HCT116 (cell line): ENCODE measurements at regions not wholly inside any gene's neighbourhood (a gene's known extent, or its start where the extent isn't known, plus 50 kb on each side); places are given as distances from the start of the nearest gene placed in this dataset.

Experiments
- CEBPB ChIP-seq: IDR thresholded peaks from 2 replicates; pipeline ENCODE4 v1.6.1; 2012; ENCODE audit warnings: low read depth
- POLR2A ChIP-seq: IDR thresholded peaks from 2 replicates; pipeline ENCODE4 v1.7.0; 2011; ENCODE audit warnings: borderline replicate concordance; ENCODE audit not compliant: insufficient read depth, insufficient read length; ENCODE audit errors: extremely low read depth
- POLR2AphosphoS5 ChIP-seq: IDR thresholded peaks from 2 replicates; pipeline ENCODE4 v1.6.1; 2011; ENCODE audit warnings: mild to moderate bottlenecking, low read depth, low read length, moderate library complexity
- TF ChIP-seq, protein P1 (sequence below), 3 experiments: fragments of 200-600 bp in 1 of 3; sonication (generic) in 1 of 3; IDR thresholded peaks in 2 of 3; conservative IDR thresholded peaks in 1 of 3; 2 replicates each; pipeline ENCODE4 v1.5.1; 2012 to 2017; ENCODE audit warnings: low read depth in 2 of 3, low read length in 2 of 3, antibody characterized with exemption in 1 of 3, borderline replicate concordance in 1 of 3, control low read depth in 1 of 3, mild to moderate bottlenecking in 1 of 3, mixed read lengths in 1 of 3, mixed run types in 1 of 3, moderate library complexity in 1 of 3; ENCODE audit not compliant: insufficient read depth in 1 of 3
- TF ChIP-seq, protein P2 (sequence below): IDR thresholded peaks from 2 replicates; pipeline ENCODE4 v1.6.1; 2012; ENCODE audit warnings: low read depth

DNA sequence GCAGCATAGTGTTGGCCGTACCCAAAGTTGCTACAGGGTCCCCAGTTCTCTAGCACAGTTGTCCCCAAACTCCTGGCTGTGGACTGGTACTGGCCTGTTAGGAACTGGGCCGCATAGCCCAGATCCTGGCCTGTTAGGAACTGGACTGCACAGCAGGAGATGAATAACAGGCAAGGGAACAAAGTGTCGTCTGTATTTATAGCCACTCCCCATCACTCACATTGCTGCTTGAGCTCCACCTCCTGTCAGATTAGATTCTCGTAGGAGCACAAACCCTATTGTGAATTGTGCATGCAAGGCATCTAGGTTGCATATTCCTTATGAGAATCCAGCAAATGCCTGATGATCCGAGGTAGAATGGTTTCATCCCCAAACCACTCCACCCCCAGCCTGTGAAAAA is 604.0 kb upstream of the LMCD1 start:
- no peak for TF ChIP-seq POLR2A
- TF ChIP-seq, protein P1, sequence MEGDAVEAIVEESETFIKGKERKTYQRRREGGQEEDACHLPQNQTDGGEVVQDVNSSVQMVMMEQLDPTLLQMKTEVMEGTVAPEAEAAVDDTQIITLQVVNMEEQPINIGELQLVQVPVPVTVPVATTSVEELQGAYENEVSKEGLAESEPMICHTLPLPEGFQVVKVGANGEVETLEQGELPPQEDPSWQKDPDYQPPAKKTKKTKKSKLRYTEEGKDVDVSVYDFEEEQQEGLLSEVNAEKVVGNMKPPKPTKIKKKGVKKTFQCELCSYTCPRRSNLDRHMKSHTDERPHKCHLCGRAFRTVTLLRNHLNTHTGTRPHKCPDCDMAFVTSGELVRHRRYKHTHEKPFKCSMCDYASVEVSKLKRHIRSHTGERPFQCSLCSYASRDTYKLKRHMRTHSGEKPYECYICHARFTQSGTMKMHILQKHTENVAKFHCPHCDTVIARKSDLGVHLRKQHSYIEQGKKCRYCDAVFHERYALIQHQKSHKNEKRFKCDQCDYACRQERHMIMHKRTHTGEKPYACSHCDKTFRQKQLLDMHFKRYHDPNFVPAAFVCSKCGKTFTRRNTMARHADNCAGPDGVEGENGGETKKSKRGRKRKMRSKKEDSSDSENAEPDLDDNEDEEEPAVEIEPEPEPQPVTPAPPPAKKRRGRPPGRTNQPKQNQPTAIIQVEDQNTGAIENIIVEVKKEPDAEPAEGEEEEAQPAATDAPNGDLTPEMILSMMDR (IDR thresholded peaks at IDR 0.05 in 2 of 3, conservative IDR thresholded peaks at IDR 0.05 in 1 of 3; ENCODE audit: borderline replicate concordance in 1 of 3, insufficient read depth in 1 of 3, low read depth in 2 of 3, low read length in 2 of 3), result no peak
- TF ChIP-seq CEBPB, result no peak
- TF ChIP-seq, protein P2, sequence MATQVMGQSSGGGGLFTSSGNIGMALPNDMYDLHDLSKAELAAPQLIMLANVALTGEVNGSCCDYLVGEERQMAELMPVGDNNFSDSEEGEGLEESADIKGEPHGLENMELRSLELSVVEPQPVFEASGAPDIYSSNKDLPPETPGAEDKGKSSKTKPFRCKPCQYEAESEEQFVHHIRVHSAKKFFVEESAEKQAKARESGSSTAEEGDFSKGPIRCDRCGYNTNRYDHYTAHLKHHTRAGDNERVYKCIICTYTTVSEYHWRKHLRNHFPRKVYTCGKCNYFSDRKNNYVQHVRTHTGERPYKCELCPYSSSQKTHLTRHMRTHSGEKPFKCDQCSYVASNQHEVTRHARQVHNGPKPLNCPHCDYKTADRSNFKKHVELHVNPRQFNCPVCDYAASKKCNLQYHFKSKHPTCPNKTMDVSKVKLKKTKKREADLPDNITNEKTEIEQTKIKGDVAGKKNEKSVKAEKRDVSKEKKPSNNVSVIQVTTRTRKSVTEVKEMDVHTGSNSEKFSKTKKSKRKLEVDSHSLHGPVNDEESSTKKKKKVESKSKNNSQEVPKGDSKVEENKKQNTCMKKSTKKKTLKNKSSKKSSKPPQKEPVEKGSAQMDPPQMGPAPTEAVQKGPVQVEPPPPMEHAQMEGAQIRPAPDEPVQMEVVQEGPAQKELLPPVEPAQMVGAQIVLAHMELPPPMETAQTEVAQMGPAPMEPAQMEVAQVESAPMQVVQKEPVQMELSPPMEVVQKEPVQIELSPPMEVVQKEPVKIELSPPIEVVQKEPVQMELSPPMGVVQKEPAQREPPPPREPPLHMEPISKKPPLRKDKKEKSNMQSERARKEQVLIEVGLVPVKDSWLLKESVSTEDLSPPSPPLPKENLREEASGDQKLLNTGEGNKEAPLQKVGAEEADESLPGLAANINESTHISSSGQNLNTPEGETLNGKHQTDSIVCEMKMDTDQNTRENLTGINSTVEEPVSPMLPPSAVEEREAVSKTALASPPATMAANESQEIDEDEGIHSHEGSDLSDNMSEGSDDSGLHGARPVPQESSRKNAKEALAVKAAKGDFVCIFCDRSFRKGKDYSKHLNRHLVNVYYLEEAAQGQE, result no peak
- TF ChIP-seq POLR2AphosphoS5, result no peak
